HUDEP-2 (cell line): ENCODE measurements at regions not wholly inside any gene's neighbourhood (a gene's known extent, or its start where the extent isn't known, plus 50 kb on each side); places are given as distances from the start of the nearest gene placed in this dataset.
"Not testable (repeated sequence)": the region's sequence is repeated elsewhere in the genome, so short reads cannot be mapped to it uniquely, and the experiment has no call there.

Experiments
- DNase-seq, 76 experiments: peaks; one replicate each; lab custom pipeline; 2025; ENCODE audit not compliant: unreplicated experiment in 76 of 76; lab: John Stamatoyannopoulos, UW

- no peak for DNase-seq
Observed at GRCh38 chr16:76713191-76713590, 436.0 kb downstream of the CNTNAP4 start.

DNA sequence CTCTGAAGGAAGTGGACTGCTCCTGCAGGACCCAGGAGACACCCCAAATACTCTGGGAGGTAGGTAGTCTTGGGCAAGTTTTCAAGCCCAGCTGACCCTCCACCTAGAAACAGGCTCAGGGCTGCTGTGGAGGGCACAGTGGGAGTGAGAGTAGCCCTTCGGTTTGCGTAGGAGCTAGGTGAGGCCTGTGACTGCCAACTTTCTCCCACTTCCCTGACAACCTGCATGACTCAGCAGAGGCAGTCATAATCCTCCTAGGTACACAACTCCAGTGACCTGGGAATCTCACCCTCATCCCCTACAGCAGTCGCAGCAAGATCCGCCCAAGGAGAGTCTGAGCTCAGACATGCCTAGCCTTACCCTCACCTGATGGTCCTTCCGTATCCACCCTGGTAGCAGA is 439.1 kb downstream of the CNTNAP4 start:
- not testable (repeated sequence) for DNase-seq

- no peak for DNase-seq
Observed at GRCh38 chr16:76724181-76724580, 447.0 kb downstream of the CNTNAP4 start.

- no peak for DNase-seq
Observed at GRCh38 chr16:76729525-76729924, 452.3 kb downstream of the CNTNAP4 start.

DNA sequence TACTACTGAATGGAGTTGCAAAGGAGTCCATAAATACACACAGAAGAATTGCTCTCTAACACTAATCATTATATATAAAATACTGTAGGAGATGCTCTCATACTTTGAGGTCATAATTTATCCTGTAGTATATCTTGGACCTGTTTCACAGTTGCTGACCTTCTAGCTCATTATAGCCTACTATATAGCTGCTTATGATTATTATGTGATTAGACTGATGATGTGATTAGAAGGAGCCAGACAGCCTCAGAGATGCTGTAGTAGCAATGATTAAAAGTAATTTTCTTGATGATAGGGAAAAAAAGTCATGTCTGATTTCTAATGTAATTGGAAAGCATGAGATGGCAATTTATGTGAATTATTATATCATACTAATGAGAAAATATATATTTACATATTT is 455.7 kb downstream of the CNTNAP4 start:
- DNase-seq, result no peak

DNA sequence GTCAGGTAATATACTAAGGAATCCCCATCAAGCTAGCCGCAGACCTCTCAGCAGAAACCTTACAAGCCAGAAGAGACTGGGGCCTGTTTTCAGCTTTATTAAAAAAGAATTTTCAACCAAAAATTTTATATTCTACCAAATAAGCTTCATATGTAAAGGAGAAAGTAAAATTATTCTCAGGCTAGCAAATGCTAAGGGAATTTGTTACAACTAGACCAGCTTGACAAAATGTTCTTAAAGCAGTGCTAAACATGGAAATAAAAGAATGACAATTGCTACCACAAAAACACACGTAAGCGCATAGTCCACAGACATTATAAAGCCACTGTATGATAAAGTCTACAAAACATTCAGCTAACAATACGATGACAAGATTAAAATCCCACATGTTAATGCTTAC is 449.4 kb upstream of the MON1B start:
- no peak for DNase-seq

- DNase-seq, result no peak
Observed at GRCh38 chr16:76748461-76749348, 442.3 kb upstream of the MON1B start.

DNA sequence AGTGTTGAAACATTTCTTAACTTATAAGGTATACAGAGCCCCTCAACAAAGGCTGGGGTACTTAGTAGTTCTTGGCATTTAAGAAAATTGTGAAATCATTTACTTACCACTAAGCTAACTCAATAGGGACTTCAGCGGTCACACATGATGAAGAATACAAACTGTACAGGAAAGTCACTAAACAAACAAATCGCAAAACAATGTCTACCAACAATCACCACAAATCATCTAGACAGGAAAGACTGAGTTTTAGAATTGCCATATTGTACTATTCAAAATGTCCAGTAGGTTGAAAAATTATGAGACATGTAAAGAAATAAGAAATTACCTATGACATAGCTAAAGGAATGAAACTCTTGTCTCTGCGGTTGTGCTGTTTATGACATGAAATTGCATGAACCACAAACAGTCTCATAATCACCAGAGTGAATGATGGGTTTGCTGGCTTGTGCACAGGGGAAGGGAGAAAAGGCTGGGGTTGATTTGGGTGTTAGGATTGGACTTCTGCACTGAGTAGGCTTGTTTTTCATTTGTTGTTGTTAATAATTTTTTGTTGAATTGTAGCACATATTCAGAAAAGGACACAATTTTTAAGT is 441.1 kb upstream of the MON1B start:
- no peak for DNase-seq

GRCh38 chr16:76755496-76755895 is 435.5 kb upstream of the MON1B start:
- no peak for DNase-seq

DNA sequence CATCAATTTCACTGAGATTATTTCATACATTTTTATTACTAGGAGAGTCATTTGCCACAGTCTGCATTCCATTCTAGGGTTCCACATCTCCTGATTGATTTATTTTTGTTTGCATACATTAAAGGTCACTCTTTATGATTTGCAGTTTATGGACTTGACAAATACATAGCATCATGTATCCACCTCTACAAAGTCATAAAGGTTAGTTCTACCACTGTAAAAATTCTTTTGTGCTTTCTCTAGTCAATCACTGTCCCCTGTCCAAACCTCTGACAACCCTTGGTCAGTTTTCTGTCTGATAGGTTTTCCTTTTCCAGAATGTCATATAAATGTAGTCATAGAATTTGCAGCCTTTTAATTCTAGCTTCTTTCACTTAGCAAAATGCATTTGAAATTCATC is 434.6 kb upstream of the MON1B start:
- DNase-seq, result no peak

DNA sequence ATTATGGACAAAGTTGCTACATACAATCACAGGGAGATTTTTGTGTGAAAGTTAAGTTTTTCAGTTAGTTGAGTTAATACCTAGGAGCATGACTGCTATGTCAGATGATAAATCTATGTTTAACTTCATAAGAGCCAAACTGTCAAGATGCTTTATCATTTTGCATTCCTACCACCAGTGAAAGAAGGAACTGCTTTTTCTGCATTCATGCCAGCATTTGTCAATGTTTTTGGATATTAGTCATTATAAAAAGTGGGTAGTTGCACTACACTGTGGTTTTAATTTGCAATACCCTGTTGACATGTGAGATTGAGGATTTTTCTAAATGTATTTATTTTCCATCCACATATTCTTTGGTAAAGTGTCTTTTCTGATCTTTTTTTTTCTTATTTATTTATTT is 434.0 kb upstream of the MON1B start:
- no peak for DNase-seq

- DNase-seq, result no peak
Observed at GRCh38 chr16:76766538-76766937, 424.5 kb upstream of the MON1B start.

- no peak for DNase-seq
Observed at GRCh38 chr16:76768316-76768715, 422.7 kb upstream of the MON1B start.

DNA sequence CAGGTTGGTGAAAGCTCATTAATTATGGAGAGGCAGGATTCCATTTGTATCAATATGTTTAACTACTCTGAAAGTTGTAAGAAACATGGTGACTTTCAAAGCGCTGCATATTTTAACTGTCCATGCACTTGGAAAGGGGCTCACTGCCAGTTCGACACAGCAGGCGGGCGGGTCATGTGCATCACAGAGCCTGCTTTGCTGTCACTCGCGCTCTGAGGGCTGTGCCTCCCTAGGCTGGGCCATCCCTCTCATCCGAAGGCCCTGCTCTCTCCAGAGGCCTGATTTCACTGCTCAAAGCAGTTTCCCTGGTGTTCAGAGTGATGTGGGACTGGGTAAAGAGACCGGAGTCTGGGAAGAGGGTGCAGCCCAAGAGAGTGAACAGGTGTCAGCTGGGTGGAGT is 422.0 kb upstream of the MON1B start:
- no peak for DNase-seq

DNA sequence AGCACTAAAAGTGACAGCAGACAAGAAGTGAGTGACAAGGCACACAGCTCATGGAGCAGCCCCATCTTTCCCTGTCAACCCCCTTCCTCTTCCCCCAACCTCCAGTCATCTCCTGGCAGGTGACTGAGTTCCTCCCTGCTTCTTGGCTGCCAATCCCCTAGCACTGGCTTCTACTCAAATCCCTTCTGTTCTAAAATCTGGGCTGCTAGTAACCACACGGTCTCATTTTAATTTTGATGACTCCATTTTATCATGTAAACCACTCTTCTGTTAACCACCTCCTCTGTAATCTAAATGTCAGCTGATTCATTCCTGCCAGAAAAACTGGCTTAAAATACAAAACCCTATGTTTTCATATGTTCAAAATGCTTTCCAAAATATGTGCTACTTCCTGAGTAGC is 419.8 kb upstream of the MON1B start:
- DNase-seq, result no peak

DNA sequence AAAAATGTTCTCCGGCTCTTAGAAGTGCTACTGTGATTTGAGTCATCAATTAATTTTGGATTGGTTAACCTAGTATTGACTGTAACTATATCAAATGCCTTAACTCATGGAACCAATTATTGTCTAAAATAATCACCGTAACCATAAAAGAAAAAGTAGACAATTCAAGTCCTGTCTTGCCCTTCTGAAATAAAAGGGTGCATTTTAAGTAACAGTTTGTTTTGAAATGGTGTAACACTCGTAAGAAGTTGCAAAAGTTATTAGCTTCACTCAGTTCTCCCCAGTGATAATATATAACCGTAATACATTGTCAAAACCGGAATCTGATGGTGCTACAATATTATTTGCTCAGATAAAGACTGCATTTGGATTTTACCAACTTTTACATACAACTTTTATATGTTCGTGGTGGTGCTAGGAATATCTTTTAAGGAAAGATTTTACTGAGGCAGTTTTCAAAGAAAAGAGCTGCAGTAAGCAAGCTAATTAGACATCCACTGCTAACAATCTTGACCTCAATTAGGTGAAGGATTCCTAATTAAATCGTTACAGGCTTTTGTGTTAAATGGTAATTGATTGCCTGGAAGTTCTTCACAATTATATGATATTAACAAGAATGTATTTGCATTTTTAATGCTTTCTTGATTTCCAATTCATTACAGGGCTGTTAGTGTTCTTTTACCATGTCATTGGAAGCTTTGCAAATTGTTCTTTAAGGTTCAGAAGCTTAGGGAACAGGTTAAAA is 413.1 kb upstream of the MON1B start:
- DNase-seq, result no peak

DNA sequence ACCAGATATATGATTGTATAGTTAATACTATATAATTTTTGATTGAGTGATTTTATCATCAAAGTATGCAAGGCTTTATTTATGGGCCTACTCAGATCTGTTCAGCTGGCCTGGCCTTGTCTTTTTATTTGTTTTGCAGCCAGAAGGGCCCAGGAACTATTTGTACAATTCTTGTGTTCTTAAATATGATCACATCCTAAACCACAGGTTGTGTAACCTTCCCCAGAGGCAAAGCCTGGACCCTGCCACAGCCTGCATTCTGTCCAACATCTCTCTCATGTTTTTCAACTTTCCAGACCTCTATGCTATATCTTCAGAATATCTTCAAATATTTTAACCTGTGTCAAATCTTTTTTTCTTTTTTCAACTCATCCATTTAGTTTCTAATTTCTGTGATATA is 410.4 kb upstream of the MON1B start:
- no peak for DNase-seq

DNA sequence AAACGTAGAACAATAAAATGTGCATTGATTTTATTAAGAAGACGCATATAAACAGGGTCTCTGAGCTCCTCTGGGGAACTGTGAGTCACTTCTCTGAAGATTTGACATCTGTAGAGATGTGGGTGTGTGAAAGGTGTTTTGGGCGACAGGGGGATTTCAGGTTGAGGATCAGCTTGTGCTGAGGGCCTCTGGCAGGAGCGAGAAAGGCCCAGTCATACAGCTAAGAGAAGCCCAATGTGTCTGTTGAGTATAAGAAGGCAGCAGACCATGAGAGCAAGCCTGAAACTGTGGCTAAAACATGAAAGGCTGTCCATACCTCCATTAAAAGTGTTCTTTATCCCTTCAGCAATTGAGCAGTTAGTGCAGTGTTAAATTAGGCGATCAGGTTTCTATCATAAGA is 406.5 kb upstream of the MON1B start:
- DNase-seq, result no peak

- no peak for DNase-seq
Observed at GRCh38 chr16:76787394-76787793, 403.6 kb upstream of the MON1B start.

DNA sequence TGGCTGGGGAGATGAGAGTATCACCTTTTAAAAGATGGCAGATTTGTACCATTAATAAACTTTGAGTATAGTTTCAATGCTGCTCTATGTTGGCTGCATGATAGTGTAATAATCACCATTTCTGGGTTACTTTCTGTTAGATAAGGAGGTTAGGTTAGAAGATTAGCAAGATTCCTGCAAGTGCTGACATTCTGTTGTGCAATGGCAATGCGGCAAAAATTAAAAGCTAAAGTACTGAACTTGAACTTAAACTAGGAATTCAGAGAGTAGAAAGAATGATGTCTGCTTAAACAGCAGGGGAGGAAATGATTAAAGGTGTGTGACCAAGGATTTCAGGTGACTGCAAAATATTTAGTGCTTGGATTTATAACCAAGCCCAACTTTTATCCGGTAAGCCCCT is 399.8 kb upstream of the MON1B start:
- no peak for DNase-seq

DNA sequence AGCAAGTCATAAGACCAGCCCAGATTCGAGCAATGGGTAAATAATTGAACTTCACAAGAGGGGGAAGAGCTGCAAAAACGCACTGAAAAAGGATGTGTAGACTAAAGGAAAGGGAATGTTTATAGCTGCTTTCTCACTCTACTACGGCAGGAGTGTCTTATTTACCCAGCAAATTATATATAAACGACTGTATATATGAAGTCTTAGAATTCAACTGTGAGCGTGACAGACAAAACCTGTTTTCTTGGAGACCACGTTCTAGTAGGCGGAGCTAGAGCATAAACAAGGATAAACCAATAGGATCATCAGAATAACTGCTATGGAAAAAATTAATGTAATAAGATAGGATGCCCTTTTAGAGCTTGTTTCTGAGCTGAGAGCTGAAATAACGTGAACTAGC is 394.6 kb upstream of the MON1B start:
- DNase-seq, result no peak

- DNase-seq, result no peak
Observed at GRCh38 chr16:76796978-76797377, 394.0 kb upstream of the MON1B start.
